Small intestine (tissue), 7 donors: ENCODE measurements at regions not wholly inside any gene's neighbourhood (a gene's known extent, or its start where the extent isn't known, plus 50 kb on each side); places are given as distances from the start of the nearest gene placed in this dataset.

Experiments used
- DNase-seq, 2 donors: peaks; one replicate each; pipeline versions ENCODE4 v3.0.0 to v3.0.0-alpha.2; 2013
- FAIRE-seq: peaks from 2 replicates; lab custom pipeline; 2012; peaks lifted over from hg19 to GRCh38; lab: Jason Lieb, UNC
- H3K27ac ChIP-seq, 3 donors: one replicate each; pipeline ENCODE4 v1.5.1; 2013; ENCODE audit warnings: low read length in 2 of 3, mild to moderate bottlenecking in 2 of 3, control low read depth in 1 of 3, inconsistent platforms in 1 of 3, low read depth in 1 of 3, moderate library complexity in 1 of 3
- H3K27me3 ChIP-seq, 3 donors: one replicate each; pipeline ENCODE4 v1.6.1; 2013; ENCODE audit warnings: low read length in 3 of 3, inconsistent platforms in 1 of 3; ENCODE audit not compliant: control insufficient read depth in 3 of 3, insufficient read depth in 3 of 3
- H3K36me3 ChIP-seq, 3 donors: one replicate each; pipeline ENCODE4 v1.6.1; 2013; ENCODE audit warnings: low read length in 3 of 3, inconsistent platforms in 1 of 3, low read depth in 1 of 3, mild to moderate bottlenecking in 1 of 3, moderate library complexity in 1 of 3; ENCODE audit not compliant: control insufficient read depth in 3 of 3, insufficient read depth in 2 of 3
- H3K4me1 ChIP-seq, 3 donors: one replicate each; pipeline ENCODE4 v1.6.1; 2013; ENCODE audit warnings: low read length in 2 of 3, inconsistent platforms in 1 of 3, low read depth in 1 of 3, mild to moderate bottlenecking in 1 of 3, moderate library complexity in 1 of 3; ENCODE audit not compliant: control insufficient read depth in 3 of 3, insufficient read depth in 2 of 3
- H3K4me3 ChIP-seq, 3 donors: one replicate each; pipeline ENCODE4 v1.5.1; 2013; ENCODE audit warnings: low read length in 3 of 3, control low read depth in 1 of 3, inconsistent platforms in 1 of 3, low read depth in 1 of 3, mild to moderate bottlenecking in 1 of 3, moderate library complexity in 1 of 3
- H3K9me3 ChIP-seq, 2 donors: one replicate each; pipeline ENCODE4 v1.6.1; 2013; ENCODE audit warnings: low read depth in 1 of 2, low read length in 1 of 2; ENCODE audit not compliant: control insufficient read depth in 2 of 2, insufficient read depth in 1 of 2
- WGBS, 3 donors: extraction: QIAGEN DNeasy Blood & Tissue Kit; methylation state at CpG; one replicate each; pipeline ENCODE4 v1.1.7; 2013; 5-methylcytosine and 5-hydroxymethylcytosine counted together
- donor health status: healthy with polysubstance abuse.
- donor health status: control.
- donor health status: control.
- donor health status: Bipolar disorder and iron deficiency.
- donor health status: healthy.

DNA sequence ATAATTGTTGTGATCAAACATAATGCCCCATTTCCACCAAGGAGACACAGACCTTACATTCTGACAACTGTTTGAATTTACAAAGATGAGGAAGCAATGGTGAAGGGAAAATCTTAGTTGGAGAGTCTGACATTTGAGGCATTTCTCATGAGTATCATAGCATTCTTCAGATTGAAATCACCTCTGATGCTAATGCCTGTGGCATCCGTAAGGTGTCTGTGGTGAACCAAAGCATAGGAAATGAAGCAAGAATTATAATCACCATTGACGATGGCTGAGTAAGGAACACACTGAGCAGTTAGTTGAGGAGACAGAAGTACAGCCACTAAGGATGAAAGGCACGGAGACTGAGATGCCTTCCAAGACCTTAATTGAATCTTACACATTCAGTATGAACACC, 575.7 kb downstream of the TRIML1 start:
- no peak overlapping the region for H3K27ac ChIP-seq
- no peaks in the 10 kb centered on the region for H3K27me3 ChIP-seq
- FAIRE-seq (no peak), DNase-seq (no peak)
- 85 to 88% (median 87%) methylated on average over 3 of the region's 3 CpGs for WGBS, 3 donors
- H3K36me3 ChIP-seq = no peaks in the 10 kb centered on the region
- no peaks in the 10 kb centered on the region for H3K4me1 ChIP-seq
- no peaks in the 10 kb centered on the region for H3K9me3 ChIP-seq
- no peak overlapping the region for H3K4me3 ChIP-seq

DNA sequence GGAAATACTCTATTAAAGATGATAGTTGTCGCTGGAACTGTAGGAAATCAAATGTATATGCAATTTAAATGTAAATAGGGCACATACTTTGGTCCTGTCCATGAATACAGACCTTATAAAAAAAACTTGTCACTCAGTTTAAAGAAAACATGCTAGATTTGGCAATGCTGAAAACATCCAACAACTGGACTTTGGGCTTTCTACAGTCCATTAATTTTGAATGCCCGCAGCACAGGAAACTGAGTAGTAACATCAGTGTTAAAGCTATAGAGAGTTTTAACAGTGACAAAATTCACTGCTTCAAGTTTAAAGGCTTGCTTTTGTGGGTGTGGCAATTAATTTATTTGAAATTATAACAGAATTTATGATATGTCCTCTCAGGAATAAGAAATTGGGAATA, 578.4 kb downstream of the TRIML1 start:
- H3K27me3 ChIP-seq = no peaks in the 10 kb centered on the region
- H3K27ac ChIP-seq = no peak overlapping the region
- no peaks in the 10 kb centered on the region for H3K36me3 ChIP-seq
- DNase-seq (no peak), FAIRE-seq (no peak)
- peaks cover 0 to 6% of the 10 kb centered on the region in 2 donors for H3K9me3 ChIP-seq
- 77 to 89% (median 85%) methylated on average over 2 of the region's 2 CpGs for WGBS, 3 donors
- H3K4me1 ChIP-seq = no peaks in the 10 kb centered on the region
- H3K4me3 ChIP-seq = no peak overlapping the region

DNA sequence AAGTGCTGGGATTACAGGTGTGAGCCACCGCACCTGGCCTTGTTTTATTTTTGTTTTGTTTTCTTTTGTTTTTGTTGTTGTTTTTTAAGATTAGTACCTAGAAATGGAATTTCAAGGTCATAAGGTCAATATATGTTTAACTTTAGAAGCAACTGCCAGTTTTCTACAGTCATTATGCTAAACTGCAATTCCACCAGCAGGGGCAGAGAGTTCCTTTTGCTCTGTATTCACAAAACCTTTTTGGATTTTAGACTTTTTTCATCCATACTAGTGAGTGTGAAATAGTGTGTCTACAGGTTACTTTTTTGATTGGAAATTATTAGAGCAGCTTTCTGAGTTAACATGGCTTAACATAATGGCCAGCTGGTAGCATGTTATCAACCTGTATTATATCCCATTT, 580.6 kb downstream of the TRIML1 start:
- H3K4me3 ChIP-seq = no peak overlapping the region
- no peak overlapping the region for H3K27ac ChIP-seq
- WGBS, 3 donors = 90 to 97% (median 95%) methylated on average over 1 of the region's 1 CpG
- no peaks in the 10 kb centered on the region for H3K4me1 ChIP-seq
- no peaks in the 10 kb centered on the region for H3K36me3 ChIP-seq
- FAIRE-seq (no peak), DNase-seq (no peak)
- peaks cover 0 to 6% of the 10 kb centered on the region in 2 donors for H3K9me3 ChIP-seq
- H3K27me3 ChIP-seq = no peaks in the 10 kb centered on the region

DNA sequence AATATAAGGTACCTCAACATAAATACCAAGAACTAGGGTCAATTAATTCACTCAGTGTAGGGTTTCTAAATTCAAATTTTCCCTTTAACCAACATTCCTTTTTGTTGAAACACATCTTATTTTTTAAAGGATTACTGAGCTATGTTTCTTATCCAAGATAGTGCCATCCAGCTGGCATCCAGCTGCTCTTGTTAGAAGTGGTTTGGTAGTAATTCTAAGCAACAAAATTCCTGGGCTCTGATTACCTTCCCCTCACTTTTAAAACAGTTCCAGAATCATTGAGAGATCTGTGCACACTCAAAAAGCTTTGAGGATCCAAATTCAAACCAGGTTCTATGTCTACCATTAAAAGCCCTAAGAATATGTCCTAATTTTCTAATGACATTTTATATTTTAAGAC, 583.7 kb downstream of the TRIML1 start:
- Histone ChIP-seq H3K36me3 (no peaks in the 10 kb centered on the region), H3K9me3 (peaks cover 0 to 6% of the 10 kb centered on the region in 2 donors), H3K4me3 (no peak overlapping the region), H3K27me3 (no peaks in the 10 kb centered on the region), H3K4me1 (no peaks in the 10 kb centered on the region), H3K27ac (no peak overlapping the region)
- DNase-seq = no peak
- no peak for FAIRE-seq

GRCh38 chr4:188727746-188728145, 588.5 kb downstream of the TRIML1 start:
- Histone ChIP-seq H3K4me3 (no peak overlapping the region), H3K9me3 (no peaks in the 10 kb centered on the region), H3K27ac (no peak overlapping the region), H3K27me3 (no peaks in the 10 kb centered on the region), H3K4me1 (no peaks in the 10 kb centered on the region), H3K36me3 (no peaks in the 10 kb centered on the region)
- FAIRE-seq = no peak
- WGBS, 3 donors = 85 to 94% (median 89%) methylated on average over 1 of the region's 1 CpG
- no peak for DNase-seq

GRCh38 chr4:188728359-188728758, 589.1 kb downstream of the TRIML1 start:
- no peak overlapping the region for H3K27ac ChIP-seq
- H3K4me3 ChIP-seq = no peak overlapping the region
- FAIRE-seq (no peak), DNase-seq (no peak)
- 47 to 59% (median 57%) methylated on average over 1 of the region's 1 CpG for WGBS, 3 donors
- no peaks in the 10 kb centered on the region for H3K4me1 ChIP-seq
- no peaks in the 10 kb centered on the region for H3K9me3 ChIP-seq
- no peaks in the 10 kb centered on the region for H3K27me3 ChIP-seq
- no peaks in the 10 kb centered on the region for H3K36me3 ChIP-seq

- WGBS, 3 donors = 15 to 64% (median 32%) methylated on average over 3 of the region's 3 CpGs
- no peaks in the 10 kb centered on the region for H3K4me1 ChIP-seq
- H3K4me3 ChIP-seq = no peak overlapping the region
- no peaks in the 10 kb centered on the region for H3K9me3 ChIP-seq
- DNase-seq (peak; percentile 35 to 66), FAIRE-seq (no peak)
- no peaks in the 10 kb centered on the region for H3K36me3 ChIP-seq
- no peak overlapping the region for H3K27ac ChIP-seq
- no peaks in the 10 kb centered on the region for H3K27me3 ChIP-seq
Measured at GRCh38 chr4:188732131-188732530, 592.9 kb downstream of the TRIML1 start.

GRCh38 chr4:188735082-188735481, 595.8 kb downstream of the TRIML1 start:
- no peak overlapping the region for H3K27ac ChIP-seq
- H3K4me1 ChIP-seq = no peaks in the 10 kb centered on the region
- no peak overlapping the region for H3K4me3 ChIP-seq
- H3K27me3 ChIP-seq = no peaks in the 10 kb centered on the region
- no peaks in the 10 kb centered on the region for H3K9me3 ChIP-seq
- WGBS, 3 donors = 85 to 92% (median 92%) methylated on average over 15 of the region's 15 CpGs
- FAIRE-seq (no peak), DNase-seq (no peak)
- H3K36me3 ChIP-seq = no peaks in the 10 kb centered on the region

DNA sequence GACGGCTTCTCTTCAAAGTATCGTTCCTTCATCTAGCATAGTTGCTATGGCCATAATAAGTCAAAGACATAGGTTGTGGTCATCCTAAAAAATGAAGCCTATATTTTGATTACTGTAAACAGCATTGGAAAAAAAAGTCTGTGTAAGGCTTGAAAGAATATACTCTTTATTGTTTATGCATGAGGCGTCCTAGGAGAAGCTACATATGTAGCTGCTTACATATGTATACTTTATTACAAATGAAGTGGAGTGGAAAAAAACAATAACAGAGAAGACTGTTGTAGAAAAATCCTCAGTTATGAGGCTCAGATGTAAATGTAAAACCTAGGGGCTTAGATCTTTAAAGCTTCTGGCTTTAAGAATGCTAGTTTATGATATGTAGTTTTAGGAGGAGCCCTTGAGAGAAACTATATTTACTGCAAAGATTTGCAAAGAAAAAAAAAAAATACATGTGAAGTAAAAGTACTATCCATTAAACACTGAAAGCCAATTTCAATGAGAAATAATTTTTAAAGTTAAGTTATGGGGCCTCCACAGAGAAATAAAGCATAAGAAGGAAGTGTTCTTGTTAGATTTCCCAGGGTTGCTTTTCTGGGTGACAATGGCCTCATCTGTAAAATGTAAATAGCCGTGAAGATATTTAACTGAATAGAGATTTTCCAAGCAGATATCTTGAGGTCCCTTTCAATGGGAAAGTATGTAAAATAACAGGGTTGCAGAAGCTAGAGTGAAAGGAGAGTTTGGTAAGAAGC, 598.2 kb downstream of the TRIML1 start:
- Histone ChIP-seq H3K4me1 (no peaks in the 10 kb centered on the region), H3K4me3 (no peak overlapping the region), H3K36me3 (no peaks in the 10 kb centered on the region), H3K9me3 (no peaks in the 10 kb centered on the region), H3K27me3 (no peaks in the 10 kb centered on the region), H3K27ac (no peak overlapping the region)
- DNase-seq = no peak
- WGBS, 3 donors = 84 to 93% (median 91%) methylated on average over 4 of the region's 4 CpGs
- no peak for FAIRE-seq
